GM12878 (cell line): ENCODE measurements at regions not wholly inside any gene's neighbourhood (a gene's known extent, or its start where the extent isn't known, plus 50 kb on each side); places are given as distances from the start of the nearest gene placed in this dataset.

Experiments
- HDGF ChIP-seq: fragments of 450-650 bp; IDR thresholded peaks from 2 replicates; pipeline ENCODE4 v1.6.1; 2016; ENCODE audit warnings: antibody characterized with exemption
- JUND ChIP-seq: IDR thresholded peaks from 2 replicates; pipeline ENCODE4 v1.6.1; 2012; ENCODE audit warnings: low read depth, mild to moderate bottlenecking, low read length, improper control_type of control experiment, moderate library complexity
- POLR2AphosphoS5 ChIP-seq: IDR thresholded peaks from 2 replicates; pipeline ENCODE4 v1.6.1; 2011; ENCODE audit warnings: mild to moderate bottlenecking, low read length, inconsistent platforms
- RB1 ChIP-seq: fragments of 450-650 bp; formaldehyde crosslinking; IDR thresholded peaks from 2 replicates; pipeline ENCODE4 v1.6.1; 2017; ENCODE audit warnings: mild to moderate bottlenecking, borderline replicate concordance
- SIN3A ChIP-seq: IDR thresholded peaks from 2 replicates; pipeline ENCODE4 v1.6.1; 2012; ENCODE audit warnings: low read depth, low read length, improper control_type of control experiment
- TARDBP ChIP-seq: IDR thresholded peaks from 2 replicates; pipeline ENCODE4 v1.6.1; 2016; ENCODE audit warnings: borderline replicate concordance
- ZNF217 ChIP-seq: fragments of 450-650 bp; IDR thresholded peaks from 2 replicates; pipeline ENCODE4 v1.6.1; 2017; ENCODE audit warnings: antibody characterized with exemption, mild to moderate bottlenecking
- ZNF384 ChIP-seq: IDR thresholded peaks from 2 replicates; pipeline ENCODE4 v1.6.1; 2012; ENCODE audit warnings: low read depth, mild to moderate bottlenecking, low read length, improper control_type of control experiment, borderline replicate concordance
- TF ChIP-seq, protein P1 (sequence below): IDR thresholded peaks from 2 replicates; pipeline ENCODE4 v1.6.1; 2012; ENCODE audit warnings: low read depth, low read length, improper control_type of control experiment

DNA sequence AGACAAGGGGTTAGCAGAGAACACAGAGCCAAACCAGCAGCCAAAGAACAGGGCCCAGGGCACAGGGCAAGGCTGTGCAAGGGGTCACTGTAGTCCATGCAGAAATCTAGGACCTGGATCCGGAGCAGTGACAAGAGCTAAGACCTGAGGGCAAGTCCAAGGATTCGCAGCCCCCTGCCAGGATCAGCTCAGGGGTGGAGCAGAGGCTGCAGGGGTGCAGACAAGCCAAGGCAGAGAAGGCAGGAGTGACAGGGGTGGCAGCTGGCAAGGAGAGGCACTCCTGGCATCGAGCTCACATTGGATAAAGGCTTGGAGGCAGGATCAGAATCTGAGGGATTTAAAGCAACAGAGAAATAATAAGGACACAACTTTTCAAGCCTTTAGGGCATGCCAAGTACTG, 80.7 kb upstream of the NANOS1 start:
- TF ChIP-seq SIN3A = no peak
- no peak for TF ChIP-seq JUND
- no peak for TF ChIP-seq HDGF
- no peak for TF ChIP-seq ZNF217
- TF ChIP-seq POLR2AphosphoS5 = no peak
- TF ChIP-seq ZNF384 = no peak
- no peak for TF ChIP-seq RB1
- TF ChIP-seq TARDBP = no peak
- TF ChIP-seq, protein P1, sequence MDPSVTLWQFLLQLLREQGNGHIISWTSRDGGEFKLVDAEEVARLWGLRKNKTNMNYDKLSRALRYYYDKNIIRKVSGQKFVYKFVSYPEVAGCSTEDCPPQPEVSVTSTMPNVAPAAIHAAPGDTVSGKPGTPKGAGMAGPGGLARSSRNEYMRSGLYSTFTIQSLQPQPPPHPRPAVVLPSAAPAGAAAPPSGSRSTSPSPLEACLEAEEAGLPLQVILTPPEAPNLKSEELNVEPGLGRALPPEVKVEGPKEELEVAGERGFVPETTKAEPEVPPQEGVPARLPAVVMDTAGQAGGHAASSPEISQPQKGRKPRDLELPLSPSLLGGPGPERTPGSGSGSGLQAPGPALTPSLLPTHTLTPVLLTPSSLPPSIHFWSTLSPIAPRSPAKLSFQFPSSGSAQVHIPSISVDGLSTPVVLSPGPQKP = no peak
